H9 (cell line): ENCODE measurements at regions not wholly inside any gene's neighbourhood (a gene's known extent, or its start where the extent isn't known, plus 50 kb on each side); places are given as distances from the start of the nearest gene placed in this dataset.

ENCODE experiments used
- DNase-seq: peaks from one replicate; pipeline ENCODE4 v3.0.0-alpha.2; 2017
- H2AFZ ChIP-seq: one replicate; pipeline ENCODE4 v1.6.1; 2013; ENCODE audit warnings: mild to moderate bottlenecking, low read length, control low read depth, moderate library complexity
- H2AK5ac ChIP-seq: 2 replicates; pipeline ENCODE4 v1.6.1; 2013; ENCODE audit warnings: low read length, control low read depth, mixed read lengths; ENCODE audit not compliant: insufficient read length
- H2BK120ac ChIP-seq: one replicate; pipeline ENCODE4 v1.6.1; 2013; ENCODE audit warnings: low read depth, mild to moderate bottlenecking, low read length, control low read depth, inconsistent platforms; ENCODE audit not compliant: poor library complexity, severe bottlenecking
- H2BK12ac ChIP-seq: 2 replicates; pipeline ENCODE4 v1.6.1; 2013; ENCODE audit warnings: low read length, control low read depth, mixed read lengths, low read depth; ENCODE audit not compliant: insufficient read length
- H2BK15ac ChIP-seq: 2 replicates; pipeline ENCODE4 v1.6.1; 2013; ENCODE audit warnings: low read depth, low read length, control low read depth
- H2BK20ac ChIP-seq: one replicate; pipeline ENCODE4 v1.6.1; 2013; ENCODE audit warnings: low read depth, mild to moderate bottlenecking, low read length, control low read depth, inconsistent platforms; ENCODE audit not compliant: poor library complexity, severe bottlenecking
- H2BK5ac ChIP-seq: 2 replicates; pipeline ENCODE4 v1.6.1; 2013; ENCODE audit warnings: low read length, control low read depth, mixed read lengths; ENCODE audit not compliant: insufficient read length
- H3K14ac ChIP-seq: 2 replicates; pipeline ENCODE4 v1.6.1; 2013; ENCODE audit warnings: low read length, control low read depth; ENCODE audit not compliant: insufficient read depth
- H3K18ac ChIP-seq: 2 replicates; pipeline ENCODE4 v1.6.1; 2013; ENCODE audit warnings: low read depth, mild to moderate bottlenecking, mixed read lengths, low read length, control low read depth; ENCODE audit not compliant: insufficient read length
- H3K23ac ChIP-seq: 2 replicates; pipeline ENCODE4 v1.6.1; 2013; ENCODE audit warnings: low read length, control low read depth, mixed read lengths, low read depth; ENCODE audit not compliant: insufficient read length
- H3K23me2 ChIP-seq: 2 replicates; pipeline ENCODE4 v1.6.1; 2013; ENCODE audit warnings: low read depth, mild to moderate bottlenecking, mixed read lengths, low read length, control low read depth; ENCODE audit not compliant: insufficient read length, poor library complexity, severe bottlenecking
- H3K27ac ChIP-seq: 2 replicates; pipeline ENCODE4 v1.5.1; 2013; ENCODE audit warnings: low read length, control low read depth, mixed read lengths, low read depth; ENCODE audit not compliant: insufficient read length
- H3K27me3 ChIP-seq: 2 replicates; pipeline ENCODE4 v1.6.1; 2013; ENCODE audit warnings: low read length, control low read depth, inconsistent platforms; ENCODE audit not compliant: insufficient read depth
- H3K4ac ChIP-seq: 2 replicates; pipeline ENCODE4 v1.6.1; 2013; ENCODE audit warnings: low read depth, mild to moderate bottlenecking, control low read depth, inconsistent platforms, low read length, moderate library complexity
- H3K4me1 ChIP-seq: 2 replicates; pipeline ENCODE4 v1.6.1; 2013; ENCODE audit warnings: low read length, control low read depth, inconsistent platforms; ENCODE audit not compliant: insufficient read depth
- H3K4me2 ChIP-seq: 2 replicates; pipeline ENCODE4 v1.6.1; 2013; ENCODE audit warnings: low read length, control low read depth, mixed read lengths; ENCODE audit not compliant: insufficient read length, insufficient read depth
- H3K56ac ChIP-seq: 2 replicates; pipeline ENCODE4 v1.6.1; 2013; ENCODE audit warnings: low read depth, mild to moderate bottlenecking, mixed read lengths, low read length, control low read depth; ENCODE audit not compliant: insufficient read length
- H3K79me1 ChIP-seq: 2 replicates; pipeline ENCODE4 v1.6.1; 2013; ENCODE audit warnings: low read depth, mild to moderate bottlenecking, moderate library complexity, low read length, control low read depth, inconsistent platforms; ENCODE audit not compliant: insufficient read depth, poor library complexity, severe bottlenecking
- H3K79me2 ChIP-seq: 2 replicates; pipeline ENCODE4 v1.6.1; 2013; ENCODE audit warnings: low read length, control low read depth, inconsistent platforms; ENCODE audit not compliant: insufficient read depth
- H3K9ac ChIP-seq: 2 replicates; pipeline ENCODE4 v1.6.1; 2013; ENCODE audit warnings: low read length, control low read depth, mixed read lengths; ENCODE audit not compliant: insufficient read length; ENCODE audit errors: extremely low read depth
- H3K9me3 ChIP-seq: one replicate; pipeline ENCODE4 v1.6.1; 2013; ENCODE audit warnings: low read depth, low read length, inconsistent platforms; ENCODE audit not compliant: control insufficient read depth
- H3T11ph ChIP-seq: one replicate; pipeline ENCODE4 v1.6.1; 2013; ENCODE audit warnings: mild to moderate bottlenecking, low read length, control low read depth, inconsistent platforms
- H4K20me1 ChIP-seq: one replicate; pipeline ENCODE4 v1.6.1; 2013; ENCODE audit not compliant: control insufficient read depth, insufficient read length, insufficient read depth
- H4K5ac ChIP-seq: 2 replicates; pipeline ENCODE4 v1.6.1; 2013; ENCODE audit warnings: low read depth, mild to moderate bottlenecking, mixed read lengths, low read length, control low read depth; ENCODE audit not compliant: insufficient read length
- H4K8ac ChIP-seq: replicated peaks from 2 replicates; pipeline ENCODE4 v1.6.1; 2013; ENCODE audit warnings: low read length, control low read depth, mixed read lengths, low read depth; ENCODE audit not compliant: insufficient read length
- H4K91ac ChIP-seq: 2 replicates; pipeline ENCODE4 v1.6.1; 2013; ENCODE audit warnings: low read depth, mild to moderate bottlenecking, moderate library complexity, mixed read lengths, low read length, control low read depth; ENCODE audit not compliant: insufficient read length
- H3K27ac Mint-ChIP-seq, 3 experiments: 2 replicates in 2 of 3; 3 replicates in 1 of 3; pipeline ENCODE4 v1.8.0; 2020 to 2021; ENCODE audit warnings: mixed read lengths in 3 of 3, mild to moderate bottlenecking in 1 of 3, moderate library complexity in 1 of 3
- H3K27me3 Mint-ChIP-seq: 2 replicates; pipeline ENCODE4 v1.8.0; 2021; ENCODE audit warnings: low read depth, mild to moderate bottlenecking, moderate library complexity, mixed read lengths
- H3K36me3 Mint-ChIP-seq, 3 experiments: 2 replicates in 2 of 3; 3 replicates in 1 of 3; pipeline ENCODE4 v1.8.0; 2020 to 2021; ENCODE audit warnings: low read depth in 3 of 3, mixed read lengths in 3 of 3; ENCODE audit not compliant: insufficient read depth in 1 of 3
- H3K4me1 Mint-ChIP-seq, 2 experiments: 2 replicates each; pipeline ENCODE4 v1.8.0; 2020; ENCODE audit warnings: mixed read lengths in 2 of 2
- H3K4me3 Mint-ChIP-seq, 2 experiments: 2 replicates in 1 of 2; 3 replicates in 1 of 2; pipeline ENCODE4 v1.8.0; 2020 to 2021; ENCODE audit warnings: mild to moderate bottlenecking in 2 of 2, mixed read lengths in 2 of 2, moderate library complexity in 1 of 2
- H3K9me3 Mint-ChIP-seq, 2 experiments: 2 replicates in 1 of 2; 3 replicates in 1 of 2; pipeline ENCODE4 v1.8.0; 2020; ENCODE audit warnings: mild to moderate bottlenecking in 2 of 2, mixed read lengths in 2 of 2, moderate library complexity in 1 of 2
- CTCF ChIP-seq: fragments of 200-600 bp; sonication (generic); conservative IDR thresholded peaks from 3 replicates; pipeline ENCODE4 v1.8.0; 2021; ENCODE audit warnings: antibody characterized with exemption, mild to moderate bottlenecking
- WGBS: extraction: QIAGEN DNeasy Blood & Tissue Kit; methylation state at CpG from one replicate; pipeline ENCODE4 v1.1.7; 2013; ENCODE audit warnings: missing lambda C conversion rate, low lambda C conversion rate, mixed read lengths; ENCODE audit not compliant: insufficient read length; ENCODE audit errors: extremely low coverage; 5-methylcytosine and 5-hydroxymethylcytosine counted together

GRCh38 chr11:86138958-86139357 lies 70.1 kb upstream of the PICALM start:
- H3K79me1 ChIP-seq = no peaks in the 10 kb centered on the region
- H3K18ac ChIP-seq = no peak overlapping the region
- H3K9ac ChIP-seq = no peak overlapping the region
- H3K14ac ChIP-seq = no peak overlapping the region
- Mint-ChIP-seq H3K4me1 (no peaks in the 10 kb centered on the region), H3K27ac (no peak overlapping the region), H3K9me3 (no peaks in the 10 kb centered on the region), H3K4me3 (no peak overlapping the region), H3K36me3 (no peaks in the 10 kb centered on the region), H3K27me3 (no peaks in the 10 kb centered on the region)
- no peak overlapping the region for H4K91ac ChIP-seq
- no peak for TF ChIP-seq CTCF
- no peak overlapping the region for H4K5ac ChIP-seq
- no peaks in the 10 kb centered on the region for H3K9me3 ChIP-seq
- no peak overlapping the region for H4K8ac ChIP-seq
- no peak overlapping the region for H3T11ph ChIP-seq
- no peak overlapping the region for H3K56ac ChIP-seq
- H3K23me2 ChIP-seq = no peaks in the 10 kb centered on the region
- H2BK120ac ChIP-seq = no peak overlapping the region
- no peak overlapping the region for H2BK5ac ChIP-seq
- H3K4ac ChIP-seq = no peak overlapping the region
- no peak for DNase-seq
- H3K27ac ChIP-seq = no peak overlapping the region
- H2BK15ac ChIP-seq = no peak overlapping the region
- no peak overlapping the region for H2AK5ac ChIP-seq
- no peaks in the 10 kb centered on the region for H3K79me2 ChIP-seq
- H2BK12ac ChIP-seq = no peak overlapping the region
- no peaks in the 10 kb centered on the region for H4K20me1 ChIP-seq
- no peaks in the 10 kb centered on the region for H3K27me3 ChIP-seq
- H3K23ac ChIP-seq = no peak overlapping the region
- no peak overlapping the region for H3K4me2 ChIP-seq
- H2BK20ac ChIP-seq = no peak overlapping the region
- H3K4me1 ChIP-seq = no peaks in the 10 kb centered on the region
- WGBS = no CpG with 5 or more reads among the region's 4 CpGs
- H2AFZ ChIP-seq = no peak overlapping the region
